Hepatocyte (in vitro differentiated cells): ENCODE measurements at regions not wholly inside any gene's neighbourhood (a gene's known extent, or its start where the extent isn't known, plus 50 kb on each side); places are given as distances from the start of the nearest gene placed in this dataset.

Source experiments
- DNase-seq: peaks from one replicate; pipeline ENCODE4 v3.0.0-alpha.2; 2016; ENCODE audit warnings: low spot score
- H2AFZ ChIP-seq: fragments of 200-600 bp; sonication (generic); 2 replicates; pipeline ENCODE4 v1.6.0; 2016; ENCODE audit warnings: antibody characterized with exemption, mild to moderate bottlenecking
- H3K27ac ChIP-seq: fragments of 200-600 bp; sonication (generic); 2 replicates; pipeline ENCODE4 v1.5.1; 2016; ENCODE audit warnings: mild to moderate bottlenecking
- H3K27me3 ChIP-seq: fragments of 200-600 bp; sonication (generic); 2 replicates; pipeline ENCODE4 v1.6.1; 2016
- H3K36me3 ChIP-seq: fragments of 200-600 bp; sonication (generic); replicated peaks from 2 replicates; pipeline ENCODE4 v1.5.1; 2016; ENCODE audit warnings: low read depth; ENCODE audit not compliant: insufficient read depth
- H3K4me1 ChIP-seq: fragments of 200-600 bp; sonication (generic); 2 replicates; pipeline ENCODE4 v1.5.1; 2016; ENCODE audit warnings: mild to moderate bottlenecking, moderate library complexity; ENCODE audit not compliant: insufficient read depth
- H3K4me2 ChIP-seq: fragments of 200-600 bp; sonication (generic); 2 replicates; pipeline ENCODE4 v1.6.0; 2016
- H3K4me3 ChIP-seq: fragments of 200-600 bp; sonication (generic); 2 replicates; pipeline ENCODE4 v1.5.1; 2016; ENCODE audit warnings: mild to moderate bottlenecking
- H3K79me2 ChIP-seq: fragments of 200-600 bp; sonication (generic); 2 replicates; pipeline ENCODE4 v1.6.0; 2017; ENCODE audit warnings: mild to moderate bottlenecking
- H3K9me2 ChIP-seq: fragments of 200-600 bp; sonication (generic); replicated peaks from 2 replicates; pipeline ENCODE4 v1.6.0; 2017; ENCODE audit warnings: mild to moderate bottlenecking; ENCODE audit not compliant: insufficient read depth
- H3K9me3 ChIP-seq: fragments of 200-600 bp; sonication (generic); 2 replicates; pipeline ENCODE4 v1.5.1; 2016; ENCODE audit warnings: low read depth, mild to moderate bottlenecking
- H4K20me1 ChIP-seq: fragments of 200-600 bp; sonication (generic); 2 replicates; pipeline ENCODE4 v1.6.0; 2016; ENCODE audit warnings: mild to moderate bottlenecking; ENCODE audit not compliant: insufficient read depth, poor library complexity, severe bottlenecking
- CTCF ChIP-seq: fragments of 200-600 bp; sonication (generic); IDR thresholded peaks from 2 replicates; pipeline ENCODE4 v1.5.1; 2016; ENCODE audit warnings: antibody characterized with exemption, mild to moderate bottlenecking; ENCODE audit not compliant: poor library complexity
- EZH2 ChIP-seq: fragments of 200-600 bp; sonication (generic); IDR thresholded peaks from 2 replicates; pipeline ENCODE4 v1.6.1; 2016; ENCODE audit warnings: antibody characterized with exemption, mild to moderate bottlenecking, borderline replicate concordance
- EZH2phosphoT487 ChIP-seq: fragments of 200-600 bp; sonication (generic); IDR thresholded peaks from one replicate; pipeline ENCODE4 v1.6.1; 2018; ENCODE audit warnings: antibody characterized with exemption, mild to moderate bottlenecking, low read depth, moderate library complexity; ENCODE audit not compliant: unreplicated experiment, severe bottlenecking
- whole genome bisulfite sequencing: methylation state at CpG from one replicate; pipeline ENCODE4 v1.1.6; 2016; ENCODE audit warnings: low lambda C conversion rate; ENCODE audit errors: missing lambda C conversion rate; 5-methylcytosine and 5-hydroxymethylcytosine counted together

GRCh38 chr14:80146941-80147340 is 64.4 kb downstream of the DIO2 start:
- no peaks in the 10 kb centered on the region for H3K36me3 ChIP-seq
- no peak for DNase-seq
- WGBS = 78% methylated on average over 1 of the region's 1 CpG
- no peak overlapping the region for H3K4me3 ChIP-seq
- H3K9me2 ChIP-seq = no peaks in the 10 kb centered on the region
- no peaks in the 10 kb centered on the region for H3K79me2 ChIP-seq
- no peak overlapping the region for H3K27ac ChIP-seq
- no peaks in the 10 kb centered on the region for H3K27me3 ChIP-seq
- TF ChIP-seq CTCF (no peak), EZH2 (no peak), EZH2phosphoT487 (no peak)
- no peak overlapping the region for H3K4me2 ChIP-seq
- H3K9me3 ChIP-seq = no peaks in the 10 kb centered on the region
- no peaks in the 10 kb centered on the region for H4K20me1 ChIP-seq
- no peak overlapping the region for H2AFZ ChIP-seq
- H3K4me1 ChIP-seq = peaks cover 2% of the 10 kb centered on the region

DNA sequence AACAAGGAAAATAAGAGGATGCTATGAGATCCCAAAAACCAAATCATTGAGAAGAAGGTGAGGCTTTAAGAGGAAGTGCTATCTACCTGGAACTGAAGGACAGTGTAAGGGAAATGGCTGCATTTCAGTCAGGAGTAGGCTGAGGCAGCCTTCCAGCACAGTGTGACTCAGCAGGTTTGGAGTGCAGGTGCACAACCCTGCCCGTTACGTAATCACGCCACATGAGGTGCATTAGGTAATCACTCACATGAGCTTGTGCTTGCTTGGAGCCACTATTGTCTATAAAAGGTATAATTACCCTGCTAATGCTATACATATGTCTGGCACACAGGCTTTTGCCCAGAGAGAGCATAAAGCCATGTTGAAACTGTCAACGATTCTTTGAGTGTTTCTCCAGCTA is 74.9 kb downstream of the DIO2 start:
- no peak overlapping the region for H2AFZ ChIP-seq
- H3K4me1 ChIP-seq = no peaks in the 10 kb centered on the region
- no peaks in the 10 kb centered on the region for H3K79me2 ChIP-seq
- no peaks in the 10 kb centered on the region for H3K9me2 ChIP-seq
- no peak overlapping the region for H3K27ac ChIP-seq
- DNase-seq = peak; percentile 32
- no peaks in the 10 kb centered on the region for H3K27me3 ChIP-seq
- H3K4me2 ChIP-seq = no peak overlapping the region
- H3K4me3 ChIP-seq = no peak overlapping the region
- no peaks in the 10 kb centered on the region for H4K20me1 ChIP-seq
- TF ChIP-seq CTCF (no peak), EZH2phosphoT487 (no peak), EZH2 (no peak)
- H3K9me3 ChIP-seq = no peaks in the 10 kb centered on the region
- H3K36me3 ChIP-seq = no peaks in the 10 kb centered on the region
- 93% methylated on average over 4 of the region's 4 CpGs for WGBS

DNA sequence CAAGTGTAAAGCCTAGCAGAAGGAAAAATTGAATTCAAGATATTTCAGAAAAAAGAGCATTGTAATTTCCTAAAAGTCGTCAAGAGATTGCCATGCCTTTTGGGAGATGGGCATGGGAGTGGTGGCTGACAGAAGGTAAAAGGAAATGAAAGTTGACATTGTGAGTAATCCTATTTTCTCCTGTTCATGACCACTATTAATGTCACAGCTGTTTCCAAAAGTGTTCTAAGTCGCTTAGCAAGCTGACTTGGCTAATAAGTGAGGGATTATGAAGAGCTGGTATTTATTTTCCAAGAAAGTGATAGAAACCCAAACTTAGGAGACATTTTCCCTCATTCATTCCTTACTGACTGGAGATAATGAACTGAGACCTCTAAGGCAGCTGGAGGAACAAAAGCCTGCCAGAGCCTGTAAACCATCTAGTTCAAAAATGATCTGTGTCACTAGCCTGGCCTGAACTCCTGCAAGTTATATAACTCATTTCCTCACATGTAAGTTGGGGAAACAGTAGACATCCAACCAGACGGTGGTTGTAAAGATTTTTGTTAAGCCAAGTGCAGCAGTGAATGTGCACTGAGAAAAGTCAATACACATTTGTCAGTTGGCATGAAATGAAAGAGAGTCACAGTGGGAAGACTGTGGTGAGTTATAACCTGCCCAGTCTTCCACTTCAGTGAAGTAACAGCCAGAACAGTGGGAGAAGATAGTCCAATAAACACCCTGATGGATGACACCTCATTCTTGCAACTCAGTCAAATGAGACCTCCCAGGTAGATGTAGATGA is 75.8 kb downstream of the DIO2 start:
- Histone ChIP-seq H3K9me3 (no peaks in the 10 kb centered on the region), H3K27me3 (no peaks in the 10 kb centered on the region), H3K36me3 (no peaks in the 10 kb centered on the region), H3K9me2 (no peaks in the 10 kb centered on the region), H4K20me1 (no peaks in the 10 kb centered on the region), H3K4me2 (no peak overlapping the region), H3K4me3 (no peak overlapping the region), H3K4me1 (no peaks in the 10 kb centered on the region), H3K79me2 (no peaks in the 10 kb centered on the region), H3K27ac (no peak overlapping the region), H2AFZ (no peak overlapping the region)
- DNase-seq = no peak
- TF ChIP-seq CTCF = no peak
- no peak for TF ChIP-seq EZH2
- TF ChIP-seq EZH2phosphoT487 = no peak
- 73% methylated on average over 3 of the region's 3 CpGs for WGBS
